HCT116 (cell line): ENCODE measurements at regions not wholly inside any gene's neighbourhood (a gene's known extent, or its start where the extent isn't known, plus 50 kb on each side); places are given as distances from the start of the nearest gene placed in this dataset.

Experiments used
- ATAC-seq: fragments of 200-7000 bp; cut with Tn5 transposase; 2 replicates; pipeline ENCODE4 v1.9.1; 2020; ENCODE audit warnings: mild to moderate bottlenecking, moderate library complexity
- BruUV-seq: library from RNA; stranded (reverse); fragments of 400-500 nt; replicated peaks from 2 replicates; lab custom pipeline; 2021; lab: Mats Ljungman, UMichigan
- CTCF ChIA-PET: fragments of 300-600 bp; sonication (Branson Sonifier 250); formaldehyde crosslinking; loops from one replicate; lab custom pipeline; 2021; ENCODE audit warnings: antibody characterized with exemption; lab: Charles Lee
- POLR2A ChIA-PET: fragments of 300-600, 350-600 bp; sonication (Branson Sonifier 250); formaldehyde crosslinking; loops from one replicate; lab custom pipeline; 2021; ENCODE audit warnings: antibody characterized with exemption; lab: Charles Lee
- RAD21 ChIA-PET, 2 experiments: fragments of 300-600 bp; sonication (Branson Sonifier 250); formaldehyde crosslinking; loops; one replicate each; lab custom pipeline; 2023; ENCODE audit warnings: low total read pairs in 2 of 2; ENCODE audit not compliant: uncharacterized antibody in 2 of 2, unreplicated experiment in 2 of 2, low non-redundant PET in 1 of 2; lab: Charles Lee
- DNase-seq: peaks from one replicate; pipeline ENCODE4 v3.0.0-alpha.2; 2010; ENCODE audit warnings: low read depth, low spot score
- H2AFZ ChIP-seq: fragments of 200-600 bp; shearing (Covaris generic), sonication (generic); 2 replicates; pipeline ENCODE4 v1.6.1; 2017; ENCODE audit warnings: low read depth, mixed run types, mixed read lengths, antibody characterized with exemption, low read length; ENCODE audit not compliant: poor library complexity, severe bottlenecking
- H3K27ac ChIP-seq: 2 replicates; pipeline ENCODE4 v1.5.1; 2012; ENCODE audit warnings: low read depth, low read length
- H3K27me3 ChIP-seq: fragments of 200-600 bp; sonication (generic); 2 replicates; pipeline ENCODE4 v1.6.1; 2016; ENCODE audit warnings: mixed run types, low read length, mixed read lengths; ENCODE audit not compliant: insufficient read depth
- H3K36me3 ChIP-seq, 2 experiments: fragments of 200-500 bp in 1 of 2; fragments of 200-600 bp in 1 of 2; sonication (Bioruptor generic) in 1 of 2; sonication (generic) in 1 of 2; 2 replicates each; pipeline versions ENCODE4 v1.5.1 to v1.6.1; 2014 to 2016; ENCODE audit warnings: low read length in 2 of 2, inconsistent platforms in 1 of 2, mixed read lengths in 1 of 2, mixed run types in 1 of 2; ENCODE audit not compliant: insufficient read depth in 2 of 2, control insufficient read depth in 1 of 2
- H3K4me1 ChIP-seq, 2 experiments: fragments of 200-600 bp in 1 of 2; sonication (generic) in 1 of 2; 2 replicates each; pipeline versions ENCODE4 v1.5.1 to v1.6.1; 2012 to 2017; ENCODE audit warnings: low read length in 2 of 2, inconsistent platforms in 1 of 2, mild to moderate bottlenecking in 1 of 2, mixed read lengths in 1 of 2, mixed run types in 1 of 2, moderate library complexity in 1 of 2; ENCODE audit not compliant: insufficient read depth in 2 of 2, control insufficient read depth in 1 of 2
- H3K4me2 ChIP-seq: fragments of 200-600 bp; sonication (generic); 2 replicates; pipeline ENCODE4 v1.6.1; 2017; ENCODE audit warnings: mixed run types, low read length, mixed read lengths
- H3K4me3 ChIP-seq, 2 experiments: fragments of 200-600 bp in 1 of 2; sonication (generic) in 1 of 2; replicated peaks in 1 of 2; 2 replicates each; pipeline ENCODE4 v1.5.1; 2011 to 2016; ENCODE audit warnings: low read length in 2 of 2, control low read depth in 1 of 2, low read depth in 1 of 2, mild to moderate bottlenecking in 1 of 2, mixed read lengths in 1 of 2, mixed run types in 1 of 2
- H3K79me2 ChIP-seq: fragments of 200-600 bp; sonication (generic); 2 replicates; pipeline ENCODE4 v1.6.1; 2017; ENCODE audit warnings: mild to moderate bottlenecking, mixed run types, low read length, moderate library complexity, mixed read lengths; ENCODE audit not compliant: insufficient read depth
- H3K9ac ChIP-seq: fragments of 200-600 bp; sonication (generic); 2 replicates; pipeline ENCODE4 v1.6.1; 2016; ENCODE audit warnings: low read length, mixed read lengths
- H3K9me2 ChIP-seq: fragments of 200-600 bp; sonication (generic), shearing (Covaris generic); 2 replicates; pipeline ENCODE4 v1.6.1; 2017; ENCODE audit warnings: mixed run types, mild to moderate bottlenecking, moderate library complexity; ENCODE audit not compliant: insufficient read depth
- H3K9me3 ChIP-seq, 2 experiments: fragments of 200-500 bp in 1 of 2; fragments of 200-600 bp in 1 of 2; sonication (Bioruptor generic) in 1 of 2; sonication (generic) in 1 of 2; 2 replicates each; pipeline ENCODE4 v1.6.1; 2014 to 2017; ENCODE audit warnings: low read length in 2 of 2, mixed read lengths in 2 of 2, inconsistent platforms in 1 of 2, low read depth in 1 of 2, mild to moderate bottlenecking in 1 of 2, mixed run types in 1 of 2, moderate library complexity in 1 of 2; ENCODE audit not compliant: control insufficient read depth in 1 of 2, insufficient read depth in 1 of 2
- H4K20me1 ChIP-seq: fragments of 200-600 bp; sonication (generic), shearing (Covaris generic); 2 replicates; pipeline ENCODE4 v1.6.1; 2017; ENCODE audit warnings: mixed run types, mild to moderate bottlenecking, moderate library complexity; ENCODE audit not compliant: insufficient read depth
- CBX3 ChIP-seq: IDR thresholded peaks from 2 replicates; pipeline ENCODE4 v1.6.1; 2012; ENCODE audit warnings: low read depth
- CEBPB ChIP-seq: IDR thresholded peaks from 2 replicates; pipeline ENCODE4 v1.6.1; 2012; ENCODE audit warnings: low read depth
- EGR1 ChIP-seq: IDR thresholded peaks from 2 replicates; pipeline ENCODE4 v1.6.1; 2012; ENCODE audit warnings: low read depth
- EZH2 ChIP-seq: fragments of 200-600 bp; sonication (generic); IDR thresholded peaks from 2 replicates; pipeline ENCODE4 v1.6.1; 2017; ENCODE audit warnings: antibody characterized with exemption, mixed run types
- EZH2phosphoT487 ChIP-seq: fragments of 200-600 bp; IDR thresholded peaks from 2 replicates; pipeline ENCODE4 v1.6.1; 2018; ENCODE audit warnings: antibody characterized with exemption, borderline replicate concordance
- FOSL1 ChIP-seq: IDR thresholded peaks from 2 replicates; pipeline ENCODE4 v1.6.1; 2012; ENCODE audit warnings: low read depth
- JUND ChIP-seq: IDR thresholded peaks from 2 replicates; pipeline ENCODE4 v1.6.1; 2012
- MAX ChIP-seq: IDR thresholded peaks from 2 replicates; pipeline ENCODE4 v1.6.1; 2012
- POLR2A ChIP-seq: IDR thresholded peaks from 2 replicates; pipeline ENCODE4 v1.7.0; 2011; ENCODE audit warnings: borderline replicate concordance; ENCODE audit not compliant: insufficient read depth, insufficient read length; ENCODE audit errors: extremely low read depth
- RAD21 ChIP-seq: IDR thresholded peaks from 2 replicates; pipeline ENCODE4 v1.6.1; 2012; ENCODE audit warnings: low read depth, mild to moderate bottlenecking
- SP1 ChIP-seq: IDR thresholded peaks from 2 replicates; pipeline ENCODE4 v1.6.1; 2012; ENCODE audit warnings: low read depth
- TCF7L2 ChIP-seq: IDR thresholded peaks from 2 replicates; pipeline ENCODE4 v1.7.0; 2011; ENCODE audit warnings: borderline replicate concordance, inconsistent platforms; ENCODE audit not compliant: insufficient read depth, insufficient read length; ENCODE audit errors: extremely low read depth
- YY1 ChIP-seq: IDR thresholded peaks from 2 replicates; pipeline ENCODE4 v1.6.1; 2011; ENCODE audit warnings: low read length, low read depth, moderate library complexity, mild to moderate bottlenecking; ENCODE audit not compliant: insufficient replicate concordance; ENCODE audit errors: extremely low read depth
- ZBTB33 ChIP-seq: IDR thresholded peaks from 2 replicates; pipeline ENCODE4 v1.6.1; 2011; ENCODE audit warnings: mild to moderate bottlenecking, low read length, moderate library complexity; ENCODE audit not compliant: insufficient replicate concordance; ENCODE audit errors: extremely low read depth
- ZNF274 ChIP-seq: fragments of 200-500 bp; sonication (Bioruptor generic); IDR thresholded peaks from 2 replicates; pipeline ENCODE4 v1.6.1; 2014; ENCODE audit warnings: mild to moderate bottlenecking, low read depth, low read length, inconsistent platforms
- intact Hi-C: fragments of 100-400 bp; cut with micrococcal nuclease; formaldehyde crosslinking; loops from 2 replicates; pipeline ENCODE4 v1.10.0; 2022

GRCh38 chr3:72322264-72322976 lies 525.8 kb downstream of the SHQ1 start:
- no peak for ATAC-seq
- Histone ChIP-seq H2AFZ (no peak overlapping the region), H3K27me3 (peaks cover 6% of the 10 kb centered on the region), H3K9me3 (no peaks in the 10 kb centered on the region), H3K36me3 (no peaks in the 10 kb centered on the region), H3K4me1 (no peaks in the 10 kb centered on the region), H3K79me2 (no peaks in the 10 kb centered on the region), H3K9me2 (no peaks in the 10 kb centered on the region), H4K20me1 (no peaks in the 10 kb centered on the region), H3K9ac (no peak overlapping the region), H3K4me2 (no peak overlapping the region), H3K27ac (no peak overlapping the region), H3K4me3 (no peak overlapping the region)
- DNase-seq = no peak
- BruUV-seq = no TSS peak
- ChIA-PET RAD21 (no interaction called here), POLR2A (no interaction called here), CTCF (no interaction called here)
- TF ChIP-seq CEBPB = no peak
- no peak for TF ChIP-seq SP1
- TF ChIP-seq ZNF274 = no peak
- TF ChIP-seq RAD21 = no peak
- no peak for TF ChIP-seq EZH2phosphoT487
- no peak for TF ChIP-seq ZBTB33
- TF ChIP-seq EGR1 = no peak
- TF ChIP-seq TCF7L2 = no peak
- TF ChIP-seq EZH2 = no peak
- no peak for TF ChIP-seq FOSL1
- TF ChIP-seq JUND = no peak
- no peak for TF ChIP-seq YY1
- no peak for TF ChIP-seq POLR2A
- no peak for TF ChIP-seq CBX3
- TF ChIP-seq MAX = no peak
- intact Hi-C loops = no loop called here
